ENCODE measurements at regions not wholly inside any gene's neighbourhood (a gene's known extent, or its start where the extent isn't known, plus 50 kb on each side); places are given as distances from the start of the nearest gene placed in this dataset.

DNA sequence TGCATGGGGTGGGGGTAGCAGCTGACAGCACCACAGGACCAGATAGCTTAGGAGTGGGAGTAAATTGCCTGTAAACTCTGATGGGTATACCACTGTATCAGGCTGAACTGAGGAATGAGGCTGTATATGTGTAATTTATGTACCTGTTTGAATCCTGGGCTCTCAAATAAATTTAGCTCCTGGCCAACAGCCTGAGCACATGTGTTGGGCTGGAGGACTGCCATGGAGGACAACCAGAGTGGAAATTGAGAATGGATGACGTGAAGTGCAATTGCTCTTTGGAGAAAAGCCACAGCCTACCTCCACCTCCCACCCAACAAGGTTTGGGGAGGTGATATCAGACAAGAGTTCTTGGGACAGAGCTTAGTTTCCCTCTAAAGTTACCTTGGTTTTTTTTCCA lies 328.6 kb upstream of the PROK2 start:
- no peak for DNase-seq (ENCODE audit: low read depth in 2 of 2)

DNA sequence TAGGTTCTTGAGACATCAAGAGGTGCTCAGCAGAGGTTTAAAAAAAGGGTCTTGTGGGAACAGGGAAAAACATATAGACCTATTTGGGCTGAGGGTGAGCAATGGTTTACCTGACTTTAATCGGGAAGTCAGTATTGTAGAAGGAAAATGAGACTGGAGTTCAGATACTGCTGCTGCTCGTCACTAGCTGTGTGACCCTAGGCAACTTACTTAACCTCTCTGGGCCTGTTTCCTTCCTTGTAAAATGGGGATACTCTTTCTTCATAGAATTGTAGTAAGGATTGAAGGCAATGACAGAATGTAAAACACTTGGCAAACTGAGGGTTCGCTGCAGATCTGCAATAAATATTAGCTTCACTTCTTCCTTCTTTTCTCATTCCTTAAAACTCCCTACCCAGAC lies 327.5 kb upstream of the PROK2 start:
- DNase-seq (ENCODE audit: low read depth in 2 of 2), result no peak

- no peak for DNase-seq (ENCODE audit: low read depth in 2 of 2)
Observed at GRCh38 chr3:72111265-72112205, 326.6 kb upstream of the PROK2 start.

DNA sequence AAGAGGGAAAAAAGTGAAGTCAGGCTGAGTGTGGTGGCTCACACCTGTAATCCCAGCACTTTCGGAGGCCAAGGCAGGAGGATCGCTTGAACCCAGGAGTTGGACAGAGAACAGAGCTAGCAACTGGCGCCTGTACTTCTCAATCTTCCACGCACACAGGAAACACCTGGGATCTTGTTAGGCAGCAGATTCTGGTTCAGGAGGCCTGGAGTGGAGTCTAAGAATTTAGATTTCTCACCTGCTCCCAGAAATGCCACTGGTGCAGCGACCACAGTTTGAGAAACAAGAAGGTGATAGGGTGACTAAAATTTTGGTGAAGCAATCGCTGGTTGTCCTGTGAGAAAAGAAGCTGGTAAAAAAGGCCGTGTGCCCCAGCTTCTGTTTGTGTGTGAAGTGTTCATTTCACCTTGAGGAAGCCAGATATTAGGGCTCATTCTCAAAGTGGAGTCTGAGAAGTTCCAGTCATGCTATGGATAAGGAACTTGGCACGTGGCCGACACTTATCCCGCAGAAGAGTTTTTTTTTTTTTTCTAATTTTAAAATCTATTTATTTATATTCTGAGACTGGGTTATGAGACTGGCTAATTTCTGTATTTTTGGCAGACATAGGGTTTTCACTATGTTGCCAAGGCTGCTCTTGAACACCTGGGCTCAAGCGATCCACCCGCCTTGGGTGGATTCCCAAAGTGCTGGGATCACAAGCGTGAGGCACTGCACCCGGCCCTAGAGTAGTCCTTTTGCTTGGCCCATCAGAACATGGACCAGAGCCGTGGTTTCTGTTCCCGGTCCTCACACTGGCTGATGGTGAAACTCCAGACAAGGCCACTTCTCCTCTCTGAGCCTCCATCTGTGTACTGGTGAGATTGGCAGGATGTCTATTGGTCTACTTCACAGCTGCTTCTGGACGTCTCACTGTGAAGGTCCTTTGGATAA lies 324.6 kb upstream of the PROK2 start:
- no peak for DNase-seq (ENCODE audit: low read depth in 2 of 2)

DNA sequence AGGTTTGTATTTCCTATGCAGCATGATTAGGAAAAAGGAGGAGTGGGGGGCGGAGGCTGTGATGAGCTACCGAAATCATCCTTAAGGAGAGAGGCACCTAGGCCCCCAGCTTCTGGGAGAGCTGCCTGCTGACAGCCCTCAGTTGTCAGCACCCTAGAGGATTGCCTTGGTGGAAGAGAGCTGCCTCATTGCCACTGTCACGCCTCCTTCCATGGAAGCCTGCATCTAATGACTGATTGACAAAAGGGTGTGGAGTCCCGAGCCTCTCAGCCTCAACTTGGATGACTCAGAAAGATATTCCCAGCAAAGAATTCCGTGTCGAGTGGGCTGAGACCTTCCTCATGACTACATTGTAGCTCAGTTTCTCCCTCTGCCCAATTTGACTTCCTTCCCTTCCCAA lies 320.4 kb upstream of the PROK2 start:
- no peak for DNase-seq (ENCODE audit: low read depth in 2 of 2)

DNA sequence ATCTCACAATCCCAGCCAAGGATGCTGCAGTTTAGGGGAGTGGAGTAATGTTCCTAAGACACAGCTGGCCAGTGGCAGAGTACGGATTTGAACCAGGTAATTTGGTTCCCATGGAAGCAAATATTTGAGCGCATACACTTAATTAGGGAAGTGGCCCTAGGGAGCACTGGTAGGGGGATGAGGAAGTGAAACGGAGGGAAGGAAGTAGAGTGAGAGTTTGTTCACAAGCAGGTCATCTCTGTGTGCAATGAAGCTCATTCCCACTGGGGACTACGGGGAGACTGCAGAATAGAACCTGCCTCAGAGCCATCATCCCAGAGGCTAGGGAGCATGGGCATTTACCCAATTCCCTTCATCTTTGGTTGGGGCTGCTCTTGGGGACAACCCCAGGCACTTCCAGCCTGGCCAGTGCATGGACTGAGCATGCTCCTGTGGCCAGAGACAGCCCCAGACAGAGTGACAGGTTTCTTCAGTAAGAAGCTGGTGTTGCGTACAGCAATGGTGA lies 317.2 kb upstream of the PROK2 start:
- no peak for DNase-seq (ENCODE audit: low read depth in 2 of 2)

DNA sequence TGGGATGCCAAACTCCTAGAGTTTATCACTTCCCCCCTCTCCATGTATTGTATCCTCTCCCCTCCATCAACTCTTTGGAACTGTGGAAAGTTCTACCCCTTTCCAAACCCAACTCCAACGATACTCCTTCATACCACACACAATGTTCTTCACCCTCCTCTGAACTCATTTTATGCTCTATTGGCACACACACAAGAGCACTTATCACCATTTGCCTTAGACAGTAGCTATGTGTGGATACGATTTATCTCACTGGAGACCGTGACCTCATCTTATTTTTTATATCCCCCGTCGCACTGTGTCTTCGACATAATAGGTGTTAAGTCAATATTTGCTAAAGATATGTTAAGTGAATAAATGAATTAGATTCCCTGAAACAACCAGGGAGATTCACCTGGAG lies 316.5 kb upstream of the PROK2 start:
- DNase-seq (ENCODE audit: low read depth in 2 of 2), result no peak

- DNase-seq (ENCODE audit: low read depth in 2 of 2), result peak; percentile 75 to 87
Observed at GRCh38 chr3:72100601-72101187, 315.7 kb upstream of the PROK2 start.

GRCh38 chr3:72100080-72100511 lies 315.1 kb upstream of the PROK2 start:
- DNase-seq (ENCODE audit: low read depth in 2 of 2), result no peak

- no peak for DNase-seq (ENCODE audit: low read depth in 2 of 2)
Observed at GRCh38 chr3:72099326-72100079, 314.6 kb upstream of the PROK2 start.

GRCh38 chr3:72097053-72097452 lies 312.1 kb upstream of the PROK2 start:
- DNase-seq (ENCODE audit: low read depth in 2 of 2), result no peak

GRCh38 chr3:72095521-72095920 lies 310.6 kb upstream of the PROK2 start:
- no peak for DNase-seq (ENCODE audit: low read depth in 2 of 2)

GRCh38 chr3:72093992-72094334 lies 309.0 kb upstream of the PROK2 start:
- DNase-seq (ENCODE audit: low read depth in 2 of 2), result no peak

- no peak for DNase-seq (ENCODE audit: low read depth in 2 of 2)
Observed at GRCh38 chr3:72093270-72093991, 308.5 kb upstream of the PROK2 start.

GRCh38 chr3:72092778-72093177 lies 307.8 kb upstream of the PROK2 start:
- no peak for DNase-seq (ENCODE audit: low read depth in 2 of 2)

DNA sequence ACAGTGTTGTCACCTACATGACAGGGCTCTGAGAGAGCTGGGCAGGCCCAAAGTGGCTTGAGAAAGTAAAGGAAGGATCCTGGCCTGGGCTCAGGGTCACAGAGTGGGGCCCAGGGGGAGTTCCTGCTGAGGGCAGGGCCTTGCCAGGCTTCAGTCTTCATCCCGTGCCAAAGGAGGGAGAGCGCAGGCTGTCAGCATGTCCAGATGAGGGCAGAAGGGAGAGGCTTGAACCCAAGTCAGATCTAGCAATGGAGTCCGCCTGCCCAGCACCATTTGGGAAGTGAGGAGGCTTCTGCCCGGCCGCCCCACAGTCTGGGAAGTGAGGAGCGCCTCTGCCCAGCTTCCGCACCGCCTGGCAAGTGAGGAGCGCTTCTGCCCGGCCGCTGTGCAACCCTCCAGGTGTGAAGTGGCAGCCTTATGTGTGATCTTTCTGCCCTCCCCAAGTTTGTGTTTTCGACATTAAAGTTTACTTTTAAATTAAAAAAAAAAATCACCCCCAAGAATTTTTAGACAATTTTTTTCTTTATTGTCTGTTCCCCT lies 303.6 kb upstream of the PROK2 start:
- no peak for DNase-seq (ENCODE audit: low read depth in 2 of 2)

GRCh38 chr3:72087420-72087819 lies 302.5 kb upstream of the PROK2 start:
- no peak for DNase-seq (ENCODE audit: low read depth in 2 of 2)

- no peak for DNase-seq (ENCODE audit: low read depth in 2 of 2)
Observed at GRCh38 chr3:72086743-72087087, 301.8 kb upstream of the PROK2 start.

GRCh38 chr3:72086042-72086742 lies 301.2 kb upstream of the PROK2 start:
- no peak for DNase-seq (ENCODE audit: low read depth in 2 of 2)

- DNase-seq (ENCODE audit: low read depth in 2 of 2), result no peak
Observed at GRCh38 chr3:72085036-72085435, 300.1 kb upstream of the PROK2 start.

All from activated CD4-positive, alpha-beta T cell treated with anti-CD3 and anti-CD28 coated beads for 24 hours (primary cell).